Thoracic aorta (tissue), 2 donors: ENCODE measurements at regions not wholly inside any gene's neighbourhood (a gene's known extent, or its start where the extent isn't known, plus 50 kb on each side); places are given as distances from the start of the nearest gene placed in this dataset.

Experiments
- ATAC-seq: fragments of 150-250 bp; one replicate; pipeline ENCODE4 v1.8.0; 2017; ENCODE audit warnings: low read depth; ENCODE audit not compliant: insufficient number of reproducible peaks, low FRiP score
- DNase-seq: peaks from one replicate; pipeline ENCODE4 v3.0.0-alpha.2; 2020; ENCODE audit warnings: low spot score
- H3K27ac ChIP-seq, 2 donors: fragments of 200-600 bp; sonication (generic); 1 replicate in 1 of 2; 2 replicates in 1 of 2; pipeline ENCODE4 v1.5.1; 2016; ENCODE audit warnings: mild to moderate bottlenecking in 2 of 2, moderate library complexity in 2 of 2
- H3K27me3 ChIP-seq: fragments of 200-600 bp; sonication (generic); replicated peaks from 2 replicates; pipeline ENCODE4 v1.6.0; 2016; ENCODE audit warnings: mild to moderate bottlenecking; ENCODE audit not compliant: insufficient read depth
- H3K36me3 ChIP-seq: fragments of 200-600 bp; sonication (generic); one replicate; pipeline ENCODE4 v1.5.1; 2016
- H3K4me1 ChIP-seq, 2 donors: fragments of 200-600 bp; sonication (generic); 1 replicate in 1 of 2; 2 replicates in 1 of 2; pipeline versions ENCODE4 v1.5.1 to v1.6.0; 2016; ENCODE audit warnings: low read depth in 2 of 2, mild to moderate bottlenecking in 1 of 2; ENCODE audit not compliant: control insufficient read depth in 1 of 2
- H3K4me3 ChIP-seq: fragments of 200-600 bp; sonication (generic); 2 replicates; pipeline ENCODE4 v1.5.1; 2016; ENCODE audit warnings: mild to moderate bottlenecking
- H3K9me3 ChIP-seq: fragments of 200-600 bp; sonication (generic); 2 replicates; pipeline ENCODE4 v1.5.1; 2016
- TF ChIP-seq, protein P1 (sequence below): fragments of 200-600 bp; sonication (generic); IDR thresholded peaks from one replicate; pipeline ENCODE4 v1.5.1; 2019; ENCODE audit warnings: antibody characterized with exemption

GRCh38 chr6:6857528-6857927 is 250.2 kb upstream of the RREB1 start:
- DNase-seq: no peak
- ATAC-seq: no peak
- TF ChIP-seq, protein P1, sequence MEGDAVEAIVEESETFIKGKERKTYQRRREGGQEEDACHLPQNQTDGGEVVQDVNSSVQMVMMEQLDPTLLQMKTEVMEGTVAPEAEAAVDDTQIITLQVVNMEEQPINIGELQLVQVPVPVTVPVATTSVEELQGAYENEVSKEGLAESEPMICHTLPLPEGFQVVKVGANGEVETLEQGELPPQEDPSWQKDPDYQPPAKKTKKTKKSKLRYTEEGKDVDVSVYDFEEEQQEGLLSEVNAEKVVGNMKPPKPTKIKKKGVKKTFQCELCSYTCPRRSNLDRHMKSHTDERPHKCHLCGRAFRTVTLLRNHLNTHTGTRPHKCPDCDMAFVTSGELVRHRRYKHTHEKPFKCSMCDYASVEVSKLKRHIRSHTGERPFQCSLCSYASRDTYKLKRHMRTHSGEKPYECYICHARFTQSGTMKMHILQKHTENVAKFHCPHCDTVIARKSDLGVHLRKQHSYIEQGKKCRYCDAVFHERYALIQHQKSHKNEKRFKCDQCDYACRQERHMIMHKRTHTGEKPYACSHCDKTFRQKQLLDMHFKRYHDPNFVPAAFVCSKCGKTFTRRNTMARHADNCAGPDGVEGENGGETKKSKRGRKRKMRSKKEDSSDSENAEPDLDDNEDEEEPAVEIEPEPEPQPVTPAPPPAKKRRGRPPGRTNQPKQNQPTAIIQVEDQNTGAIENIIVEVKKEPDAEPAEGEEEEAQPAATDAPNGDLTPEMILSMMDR: no peak
- H3K4me1 ChIP-seq: peaks cover 3 to 16% of the 10 kb centered on the region in 2 donors
- no peaks in the 10 kb centered on the region for H3K36me3 ChIP-seq
- no peaks in the 10 kb centered on the region for H3K27me3 ChIP-seq
- no peak overlapping the region for H3K4me3 ChIP-seq
- no peaks in the 10 kb centered on the region for H3K9me3 ChIP-seq
- no peak overlapping the region for H3K27ac ChIP-seq

DNA sequence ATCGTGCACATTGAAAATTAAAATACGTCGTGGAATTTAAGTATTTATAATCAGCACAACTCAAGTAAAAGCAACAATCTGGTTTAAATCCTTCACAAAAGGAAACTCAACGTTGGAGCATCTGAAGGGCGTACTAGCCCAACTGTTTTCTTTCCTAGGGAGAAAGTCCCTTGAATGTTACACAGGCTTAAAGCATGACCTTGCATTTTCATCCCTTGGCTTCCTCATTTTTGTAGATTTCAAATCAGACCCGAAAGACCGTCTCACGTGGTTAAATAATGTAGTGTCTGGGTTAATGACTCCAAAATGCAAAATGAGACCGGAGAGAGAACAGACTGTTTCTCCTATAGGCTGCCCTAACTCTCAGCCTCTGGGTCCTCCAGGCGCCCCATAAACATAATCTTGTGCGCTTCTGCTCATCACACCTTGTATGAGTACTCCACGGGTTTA is 249.2 kb upstream of the RREB1 start:
- DNase-seq: no peak
- no peaks in the 10 kb centered on the region for H3K27me3 ChIP-seq
- TF ChIP-seq, protein P1: no peak
- H3K4me3 ChIP-seq: no peak overlapping the region
- no peaks in the 10 kb centered on the region for H3K9me3 ChIP-seq
- no peaks in the 10 kb centered on the region for H3K36me3 ChIP-seq
- ATAC-seq: no peak
- peaks cover 3 to 16% of the 10 kb centered on the region in 2 donors for H3K4me1 ChIP-seq
- no peak overlapping the region for H3K27ac ChIP-seq

- no peak overlapping the region for H3K27ac ChIP-seq
- ATAC-seq: no peak
Observed at GRCh38 chr6:6859105-6859504, 248.7 kb upstream of the RREB1 start.

GRCh38 chr6:6859722-6860121 is 248.0 kb upstream of the RREB1 start:
- DNase-seq (no peak), ATAC-seq (no peak)
- Histone ChIP-seq H3K4me1 (peaks cover 3 to 16% of the 10 kb centered on the region in 2 donors), H3K4me3 (no peak overlapping the region), H3K9me3 (no peaks in the 10 kb centered on the region), H3K27me3 (no peaks in the 10 kb centered on the region), H3K27ac (no peak overlapping the region), H3K36me3 (no peaks in the 10 kb centered on the region)
- TF ChIP-seq, protein P1: no peak

More at GRCh38 chr6:6859105-6859504, 248.7 kb upstream of the RREB1 start:
- no peaks in the 10 kb centered on the region for H3K27me3 ChIP-seq
- TF ChIP-seq, protein P1: no peak
- no peaks in the 10 kb centered on the region for H3K9me3 ChIP-seq
- no peak overlapping the region for H3K4me3 ChIP-seq
- no peaks in the 10 kb centered on the region for H3K36me3 ChIP-seq
- DNase-seq: no peak
- H3K4me1 ChIP-seq: peaks cover 3 to 16% of the 10 kb centered on the region in 2 donors

DNA sequence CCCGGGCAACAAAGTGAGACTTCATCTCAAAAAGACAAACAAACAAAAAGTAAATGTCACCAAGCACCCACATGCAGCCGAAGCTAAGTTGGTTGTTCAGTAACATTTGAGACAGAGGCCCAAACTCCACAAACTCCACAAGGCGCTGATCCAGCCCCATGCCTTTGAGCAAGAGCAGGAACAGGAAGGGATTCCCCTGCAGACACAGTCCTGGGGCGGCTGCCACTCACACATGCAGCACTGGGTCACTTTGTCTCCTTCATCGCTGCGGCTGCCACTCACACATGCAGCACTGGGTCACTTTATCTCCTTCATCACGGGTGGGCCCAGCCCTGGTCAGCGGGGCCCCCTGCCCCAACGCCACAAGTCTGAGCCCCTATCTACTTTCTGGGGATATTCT is 246.9 kb upstream of the RREB1 start:
- ATAC-seq (no peak), DNase-seq (no peak)
- Histone ChIP-seq H3K27ac (no peak overlapping the region), H3K4me3 (no peak overlapping the region), H3K9me3 (no peaks in the 10 kb centered on the region), H3K4me1 (peaks cover 3 to 16% of the 10 kb centered on the region in 2 donors), H3K36me3 (no peaks in the 10 kb centered on the region), H3K27me3 (no peaks in the 10 kb centered on the region)
- TF ChIP-seq, protein P1: no peak
